HUDEP-2 (cell line): ENCODE measurements at regions not wholly inside any gene's neighbourhood (a gene's known extent, or its start where the extent isn't known, plus 50 kb on each side); places are given as distances from the start of the nearest gene placed in this dataset.

Experiments
- DNase-seq, 76 experiments: peaks; one replicate each; lab custom pipeline; 2025; ENCODE audit not compliant: unreplicated experiment in 76 of 76; lab: John Stamatoyannopoulos, UW

DNA sequence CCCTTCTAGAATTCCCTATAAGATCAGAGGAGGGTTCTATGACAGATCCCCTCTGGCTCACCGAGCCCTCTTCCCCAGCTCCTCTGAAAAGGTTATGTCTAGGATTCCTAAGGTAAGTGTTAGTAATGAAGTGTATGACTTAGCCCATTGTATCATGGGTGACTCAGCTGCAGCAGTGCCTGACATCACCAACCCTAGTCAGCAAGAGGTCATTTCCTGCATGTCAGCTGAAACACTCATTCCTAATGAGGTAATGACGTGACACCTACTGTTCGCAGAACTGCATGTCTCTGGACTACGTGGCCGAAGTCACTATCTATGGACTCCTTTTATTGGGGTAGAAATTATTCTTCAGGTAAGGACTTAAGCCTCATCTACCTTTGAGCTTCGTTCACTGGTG lies 196.1 kb upstream of the MYT1L start:
- DNase-seq, result no peak

DNA sequence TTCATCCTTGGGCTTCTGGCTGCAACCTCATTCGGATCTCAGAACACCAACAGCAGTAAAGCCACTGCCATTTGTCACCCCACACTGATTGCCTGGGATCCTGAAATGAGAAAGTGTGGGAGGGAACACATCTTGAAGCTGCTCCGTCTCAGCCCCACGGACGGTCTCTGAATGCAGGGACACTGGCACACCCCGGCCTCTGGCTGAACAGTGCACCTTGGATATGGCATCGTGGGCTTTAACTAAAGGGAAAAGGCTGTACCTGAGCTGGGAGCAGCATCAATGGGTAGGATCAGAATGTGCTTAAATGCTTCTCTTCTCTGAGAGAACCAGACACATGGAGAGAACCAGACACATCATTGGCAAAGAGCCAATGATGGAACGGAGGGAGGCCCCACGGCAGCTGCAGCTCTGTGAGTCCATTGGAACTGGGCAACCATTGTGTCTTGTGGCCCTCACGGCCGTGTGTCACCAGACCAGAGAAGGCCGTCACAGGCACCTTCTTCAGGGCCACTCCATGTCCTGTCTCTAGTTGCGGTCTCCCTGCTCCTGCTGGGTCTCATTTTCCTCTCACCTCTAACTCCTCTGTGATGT lies 193.4 kb upstream of the MYT1L start:
- no peak for DNase-seq

DNA sequence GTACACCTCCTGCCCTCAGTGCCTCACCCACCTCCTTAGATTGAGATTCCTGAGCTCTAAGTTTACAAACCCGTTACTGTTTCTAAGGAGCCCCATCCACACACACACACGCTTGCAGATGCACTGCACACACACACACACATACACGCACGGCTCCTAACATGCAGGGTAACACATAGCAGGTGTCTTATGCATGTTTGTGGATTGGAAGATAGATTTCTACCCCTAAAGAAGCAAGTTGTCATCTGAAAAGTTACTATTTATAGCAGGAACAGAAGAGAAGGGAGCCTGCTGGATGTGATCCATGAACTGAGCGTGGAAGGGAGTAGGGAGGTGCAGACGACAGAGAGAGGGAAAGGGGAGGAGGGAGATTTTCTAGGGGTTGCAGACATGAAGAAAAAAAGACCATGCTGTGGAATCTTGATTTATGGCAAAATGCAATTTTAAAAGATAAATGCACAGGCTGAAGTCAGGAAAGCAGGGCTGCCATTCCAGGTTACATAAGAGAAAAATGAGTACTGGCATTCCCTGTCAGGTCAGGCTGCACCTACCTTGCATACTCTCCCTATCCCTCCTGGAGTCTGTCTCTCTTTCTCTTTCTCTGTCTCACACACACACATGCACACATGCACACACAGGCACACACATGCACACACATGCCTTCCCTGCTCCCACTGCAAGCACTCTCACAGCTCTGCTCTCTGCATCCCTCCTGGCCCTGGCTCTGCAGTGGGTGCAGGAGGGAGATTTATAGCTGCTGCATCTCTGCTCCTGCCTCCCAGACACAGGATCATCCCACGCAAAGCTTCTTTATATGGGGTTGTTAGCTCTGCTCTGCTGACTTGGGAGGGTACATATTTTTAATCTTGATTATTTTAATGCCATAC lies 192.6 kb upstream of the MYT1L start:
- no peak for DNase-seq

DNA sequence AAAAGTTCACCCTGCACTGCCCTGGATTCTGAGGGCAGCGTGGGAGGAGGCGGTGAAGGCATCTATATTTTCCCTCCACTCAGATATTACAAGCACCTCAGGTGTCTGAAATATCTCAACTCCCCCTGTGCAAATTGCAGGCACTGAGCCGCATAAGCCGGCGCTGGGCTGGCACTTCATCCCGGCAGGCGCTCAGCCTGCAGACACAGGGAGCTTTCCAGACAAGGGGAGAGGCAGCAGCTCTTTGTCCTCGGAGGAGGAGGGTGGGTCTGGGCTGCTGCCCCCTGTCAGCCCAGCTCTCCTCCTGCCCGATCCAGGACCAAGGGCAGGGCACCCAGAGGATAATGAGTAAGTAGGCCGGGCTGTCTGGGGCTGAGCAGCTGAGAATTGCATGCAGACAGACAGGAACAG lies 189.3 kb upstream of the MYT1L start:
- no peak for DNase-seq

- no peak for DNase-seq
Observed at GRCh38 chr2:2519381-2519780, 188.3 kb upstream of the MYT1L start.

DNA sequence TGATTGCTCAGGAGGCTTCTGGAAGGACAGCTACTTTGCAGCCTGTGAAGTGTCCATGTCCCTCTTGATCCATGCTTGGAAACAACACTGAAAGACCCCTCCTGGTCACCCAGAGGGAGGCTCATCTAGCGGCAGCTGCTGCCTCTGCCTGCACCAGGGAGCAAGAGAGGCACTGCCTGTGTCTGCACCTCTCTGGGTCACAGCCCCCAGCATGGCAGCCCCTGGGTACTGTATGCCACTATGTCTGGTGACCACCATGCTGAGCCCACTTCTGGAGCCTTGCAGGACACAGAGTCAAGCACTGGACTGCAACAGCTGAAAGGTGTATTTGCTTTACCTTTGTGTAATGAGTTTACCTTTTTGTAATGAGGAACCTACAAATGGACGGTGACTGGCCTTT lies 186.3 kb upstream of the MYT1L start:
- no peak for DNase-seq

- DNase-seq, result no peak
Observed at GRCh38 chr2:2516386-2516785, 185.3 kb upstream of the MYT1L start.

GRCh38 chr2:2512931-2513330 lies 181.9 kb upstream of the MYT1L start:
- DNase-seq, result no peak

GRCh38 chr2:2507417-2507997 lies 176.4 kb upstream of the MYT1L start:
- no peak for DNase-seq

- DNase-seq, result no peak
Observed at GRCh38 chr2:2506536-2506935, 175.5 kb upstream of the MYT1L start.

DNA sequence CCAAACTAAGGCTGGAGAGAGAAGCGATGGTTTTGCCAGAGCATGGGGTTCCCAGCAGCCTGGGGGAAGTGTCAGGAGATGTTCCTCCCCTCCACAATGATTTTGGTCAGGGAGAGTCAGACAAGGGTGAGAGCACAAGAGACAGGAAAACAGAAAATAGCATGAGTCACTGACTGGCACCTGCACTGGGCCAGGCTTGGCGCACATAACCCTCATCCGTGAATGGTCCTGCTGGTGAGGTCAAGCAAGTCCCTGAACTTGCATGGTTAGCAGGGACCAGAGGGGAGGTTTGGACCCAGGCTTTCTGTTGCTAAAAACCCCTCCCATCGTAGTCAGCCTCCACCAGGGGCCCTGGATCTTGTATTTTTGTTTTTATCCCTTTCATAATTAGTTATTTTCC lies 174.5 kb upstream of the MYT1L start:
- no peak for DNase-seq

GRCh38 chr2:2503864-2504418 lies 172.9 kb upstream of the MYT1L start:
- no peak for DNase-seq

- DNase-seq, result no peak
Observed at GRCh38 chr2:2502201-2502549, 171.1 kb upstream of the MYT1L start.

DNA sequence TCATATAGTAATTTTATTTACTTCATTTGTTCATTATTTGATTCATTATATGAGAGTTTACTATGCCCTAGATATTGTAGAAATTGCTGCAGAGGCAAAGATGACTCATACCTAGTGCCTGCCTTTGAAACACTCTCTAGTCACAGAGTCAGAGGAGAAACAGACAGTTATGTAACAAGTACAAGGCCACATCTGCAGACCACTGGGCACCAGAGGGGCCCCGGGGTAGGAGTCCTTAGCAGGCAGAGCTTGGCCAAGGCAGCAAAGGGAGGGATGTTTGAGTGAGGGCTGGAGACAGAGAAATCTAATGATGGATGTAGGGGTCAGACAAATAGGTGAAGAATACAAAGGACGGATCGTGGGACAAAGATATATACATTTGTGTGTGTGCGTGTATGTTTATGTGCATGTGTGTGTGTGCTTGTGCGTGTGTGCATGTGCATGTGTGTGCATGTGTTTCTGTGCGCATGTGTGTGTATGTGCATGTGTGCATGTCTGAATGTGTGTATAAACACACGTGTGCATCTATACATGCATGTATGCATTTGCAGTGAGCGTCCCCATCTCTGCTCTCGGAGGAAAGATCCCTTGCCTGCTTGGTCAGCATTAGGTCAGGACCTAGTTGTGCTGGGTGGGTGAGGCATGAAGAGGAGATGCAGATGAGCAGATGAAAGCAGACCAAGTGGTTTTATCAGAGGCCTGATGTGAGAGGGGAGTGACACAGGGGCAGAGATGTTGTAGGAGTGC lies 170.6 kb upstream of the MYT1L start:
- DNase-seq, result no peak

- DNase-seq, result no peak
Observed at GRCh38 chr2:2495606-2496005, 164.5 kb upstream of the MYT1L start.

GRCh38 chr2:2493496-2493895 lies 162.4 kb upstream of the MYT1L start:
- DNase-seq, result no peak

GRCh38 chr2:2492800-2493199 lies 161.7 kb upstream of the MYT1L start:
- DNase-seq, result no peak

DNA sequence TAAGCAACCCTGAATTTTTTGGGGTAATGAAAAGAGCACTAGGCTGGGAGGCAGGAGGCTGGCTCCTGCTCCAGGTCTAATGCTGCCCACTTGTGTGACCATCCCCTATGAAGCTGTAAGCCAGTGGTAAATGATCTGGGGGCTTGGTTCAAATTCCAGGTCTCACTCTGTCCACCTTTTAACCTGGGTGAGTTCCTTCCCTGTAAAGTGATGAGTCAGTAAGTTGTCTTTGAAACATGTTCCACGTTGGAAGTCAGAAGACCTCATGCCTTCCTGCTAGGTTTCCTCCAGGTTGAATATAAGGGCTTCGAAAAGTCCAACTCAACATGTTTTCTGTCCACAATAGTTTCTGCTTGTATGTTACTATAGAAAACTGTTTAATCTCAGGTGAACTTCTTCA lies 160.9 kb upstream of the MYT1L start:
- DNase-seq, result no peak

GRCh38 chr2:2484301-2484700 lies 153.2 kb upstream of the MYT1L start:
- no peak for DNase-seq

DNA sequence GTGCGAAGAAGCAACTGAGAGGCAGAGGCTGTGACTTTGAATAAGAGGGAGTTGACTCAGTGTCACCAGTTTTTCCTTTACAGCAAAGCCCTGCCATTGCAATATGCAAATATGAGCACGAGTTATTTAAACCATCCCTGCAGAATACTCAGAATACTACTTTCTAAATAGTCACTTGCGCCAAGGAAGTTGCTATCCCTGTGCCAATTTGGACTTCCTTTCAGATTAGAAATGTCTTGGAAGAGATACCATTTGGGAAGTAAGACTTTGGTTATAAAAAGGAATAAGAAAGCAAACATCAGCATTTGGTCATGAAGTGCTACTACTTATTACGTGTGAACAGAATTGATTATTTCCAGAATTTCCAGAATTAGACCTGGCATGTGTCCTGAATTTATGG lies 151.8 kb upstream of the MYT1L start:
- DNase-seq, result no peak

- DNase-seq, result no peak
Observed at GRCh38 chr2:2472881-2473280, 141.8 kb upstream of the MYT1L start.
